GM18909 (cell line): ENCODE measurements at regions not wholly inside any gene's neighbourhood (a gene's known extent, or its start where the extent isn't known, plus 50 kb on each side); places are given as distances from the start of the nearest gene placed in this dataset.

ENCODE experiments used
- ATAC-seq: cut with Tn5 transposase; IDR thresholded peaks from one replicate; pipeline ENCODE4 v1.9.1; 2021; ENCODE audit warnings: mild to moderate bottlenecking; ENCODE audit not compliant: unreplicated experiment, poor library complexity

DNA sequence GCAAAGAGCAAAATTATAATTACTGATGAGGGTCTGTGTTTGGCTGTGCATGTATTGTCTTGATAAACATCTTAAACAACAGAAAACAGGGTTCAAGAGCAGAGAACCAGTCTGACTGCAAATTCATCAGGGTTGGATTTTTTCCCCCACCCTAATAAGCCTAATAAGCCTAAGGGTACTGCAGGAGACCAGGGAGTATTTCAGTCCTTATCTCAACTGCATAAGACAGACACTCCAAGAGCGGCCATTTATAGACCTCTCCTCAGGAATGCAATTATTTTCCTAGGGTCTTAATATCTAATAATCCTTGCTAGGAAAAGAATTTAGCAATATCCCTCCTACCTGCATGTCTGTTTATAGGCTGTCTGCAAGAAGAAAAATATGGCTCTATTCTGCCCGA is 2011.5 kb upstream of the PCDH20 start:
- no peak for ATAC-seq

DNA sequence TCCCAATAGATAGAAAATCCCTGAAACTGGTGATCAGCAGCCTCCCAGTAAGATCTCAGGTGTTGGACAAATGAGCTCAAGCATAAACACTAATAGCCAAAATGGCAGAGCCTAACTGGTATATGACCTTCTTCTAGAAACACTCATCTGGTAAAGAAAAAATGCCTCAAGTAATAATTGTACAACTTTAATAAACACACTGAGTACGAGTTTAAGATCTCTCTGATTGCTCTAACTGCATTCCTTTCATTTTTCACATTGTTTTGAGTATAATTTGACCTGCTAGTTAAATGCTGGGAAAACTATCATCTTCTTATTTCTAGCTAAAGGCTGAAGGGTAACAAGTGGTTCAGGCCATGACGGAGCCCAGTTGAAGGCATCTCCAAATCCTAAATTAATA is 2009.5 kb upstream of the PCDH20 start:
- ATAC-seq, result no peak

DNA sequence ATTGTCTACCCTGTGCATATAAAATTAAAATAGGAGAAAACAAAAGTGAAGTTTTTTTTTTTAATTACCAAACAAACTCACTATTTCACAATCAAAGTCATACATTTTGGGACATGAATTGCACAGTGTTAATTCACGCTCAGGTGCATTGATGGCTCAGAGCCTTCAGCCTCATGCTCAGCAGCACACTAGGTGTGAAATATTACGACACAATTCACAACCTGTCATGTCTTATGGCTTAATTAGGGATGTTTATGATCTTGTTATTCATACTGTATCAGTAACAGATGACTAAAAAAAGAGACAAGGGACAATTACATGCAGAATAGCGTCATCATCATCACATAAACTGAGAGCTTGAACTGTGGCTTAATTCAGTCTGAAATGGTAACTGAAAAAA is 2005.5 kb upstream of the PCDH20 start:
- no peak for ATAC-seq

DNA sequence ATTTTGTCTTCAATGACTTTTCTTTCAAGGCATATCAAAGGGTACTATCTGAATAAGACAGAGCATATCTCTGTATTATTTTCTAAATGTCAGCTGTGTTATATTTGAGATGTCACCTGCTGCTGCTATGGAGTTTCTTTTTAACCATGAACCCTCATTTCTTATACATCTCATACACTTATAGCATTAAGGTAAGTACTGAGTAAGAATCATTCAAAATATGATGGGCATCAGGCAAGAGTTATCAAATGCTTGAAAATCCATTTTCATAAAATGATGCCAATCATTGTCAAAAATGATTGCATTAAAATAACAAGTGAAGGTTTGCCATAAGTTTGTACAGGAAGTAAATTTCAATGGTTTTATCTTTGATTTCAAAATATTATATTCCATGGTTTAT is 2005.0 kb upstream of the PCDH20 start:
- ATAC-seq, result no peak

DNA sequence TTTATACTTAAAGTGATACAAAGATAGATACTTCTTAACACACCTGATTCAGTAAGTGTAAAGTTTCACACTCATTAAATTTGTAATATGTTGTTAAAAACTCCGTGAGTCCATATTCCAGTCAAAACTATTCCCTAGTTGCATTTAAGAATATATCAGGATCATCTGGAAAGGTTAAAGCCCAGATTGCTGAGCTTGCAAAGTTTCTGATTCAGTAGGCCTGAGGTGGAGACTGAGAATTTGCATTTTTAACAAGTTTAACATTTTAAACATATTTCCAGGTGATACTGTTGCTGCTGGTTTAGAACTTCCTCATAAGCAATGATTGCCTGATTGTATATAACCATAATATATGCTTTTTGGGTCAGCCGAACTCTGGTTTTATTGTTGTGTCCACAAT is 1998.6 kb upstream of the PCDH20 start:
- no peak for ATAC-seq

DNA sequence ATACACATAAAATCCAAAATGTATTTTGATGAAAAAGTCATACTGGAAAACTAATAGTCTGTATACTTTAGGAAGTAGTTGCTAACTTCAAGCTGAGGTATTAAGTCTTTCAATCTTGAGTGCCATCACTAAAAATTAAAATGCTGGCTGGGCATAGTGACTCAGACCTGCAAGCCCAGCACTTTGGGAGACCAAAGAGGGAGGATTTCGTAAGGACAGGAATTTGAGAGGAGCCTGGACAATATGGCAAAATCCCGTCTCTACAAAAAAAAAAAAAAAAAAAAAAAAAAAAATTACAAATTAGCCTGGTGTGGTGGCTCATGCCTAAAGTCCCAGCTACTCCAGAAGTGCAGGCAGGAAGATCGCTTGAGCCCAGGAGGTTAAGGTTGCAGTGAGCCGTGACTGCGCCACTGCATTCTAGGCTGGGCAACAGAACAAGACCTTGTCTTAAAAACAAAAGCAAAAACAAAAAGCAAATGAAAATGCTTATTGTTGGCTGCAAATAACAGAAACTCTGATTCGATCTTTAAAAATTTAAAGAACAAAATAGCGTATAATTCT is 1994.2 kb upstream of the PCDH20 start:
- ATAC-seq, result no peak

DNA sequence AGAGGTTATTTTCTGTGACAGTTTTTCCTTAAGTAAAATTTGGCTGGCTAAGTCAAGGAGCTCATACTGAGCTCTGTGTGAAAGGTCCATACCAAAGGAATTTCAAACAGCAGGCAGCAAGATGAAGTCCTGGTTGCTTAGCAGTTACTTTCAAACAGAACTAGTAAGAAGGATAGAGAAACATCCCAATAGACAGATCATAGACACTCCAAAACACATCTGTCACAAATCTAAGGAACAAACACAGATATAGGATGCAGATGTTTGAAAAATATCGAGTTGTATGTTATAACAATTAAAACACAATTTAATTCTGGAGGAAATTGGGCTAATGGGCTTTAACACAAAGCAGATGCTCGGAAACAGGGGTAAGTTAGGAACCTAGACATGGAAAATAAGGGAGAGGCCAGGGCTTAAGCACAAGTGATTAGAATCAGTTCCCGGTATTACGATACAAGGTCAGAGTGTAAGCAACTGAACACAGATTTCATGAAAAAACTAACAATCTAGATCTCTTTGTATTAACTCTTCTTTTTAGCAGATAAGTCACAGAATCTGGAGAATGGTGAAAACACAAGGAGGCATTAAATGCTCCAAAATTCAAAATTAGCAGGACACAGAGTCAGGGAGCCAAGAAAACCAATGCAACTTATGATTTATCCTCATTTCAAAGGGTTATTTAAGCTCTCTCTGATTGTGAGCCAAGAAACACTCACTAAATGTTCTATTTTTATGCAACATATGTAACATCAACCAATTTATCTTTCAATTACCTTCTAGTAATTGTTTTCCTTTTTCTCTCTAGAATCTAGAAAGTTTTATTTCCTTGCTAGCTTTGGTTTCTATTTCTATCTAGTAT is 1992.9 kb upstream of the PCDH20 start:
- ATAC-seq, result no peak

DNA sequence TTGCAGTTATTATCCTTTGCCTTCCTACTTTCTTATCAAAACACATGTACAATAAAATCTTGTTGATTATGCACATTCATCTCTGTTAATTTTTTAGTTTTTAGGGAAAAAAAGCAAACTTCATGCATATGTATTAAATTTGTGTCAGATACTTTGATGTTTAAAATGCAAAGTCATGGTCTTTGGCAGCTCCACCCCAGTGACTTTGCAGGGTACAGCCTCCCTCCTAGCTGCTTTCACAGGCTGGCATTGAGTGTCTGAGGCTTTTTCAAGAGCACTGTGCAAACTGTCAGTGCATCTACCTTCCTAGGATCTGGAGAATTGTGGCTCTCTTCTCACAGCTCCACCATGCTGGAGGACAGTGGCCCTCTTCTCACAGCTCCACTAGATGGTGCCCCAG is 1988.1 kb upstream of the PCDH20 start:
- no peak for ATAC-seq

DNA sequence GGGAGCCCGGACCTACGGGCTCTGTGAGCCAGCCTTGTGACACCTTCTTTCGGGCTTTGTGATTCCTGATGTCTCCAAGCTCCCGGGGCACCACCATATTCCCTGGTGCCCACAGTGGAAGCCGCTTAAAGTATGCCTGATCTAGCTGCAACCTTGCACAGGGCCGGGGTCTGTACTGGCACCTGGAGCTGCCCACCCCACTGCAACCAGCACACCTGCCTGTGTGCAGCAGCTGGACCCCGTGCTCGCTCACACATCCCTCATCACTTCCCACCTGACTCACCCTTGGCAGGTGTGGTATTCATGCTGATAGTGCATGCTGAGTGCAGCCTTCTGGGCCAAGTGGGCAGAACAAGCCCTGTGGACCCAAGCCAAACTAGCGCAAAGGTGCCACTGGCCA is 1981.1 kb upstream of the PCDH20 start:
- ATAC-seq, result no peak

DNA sequence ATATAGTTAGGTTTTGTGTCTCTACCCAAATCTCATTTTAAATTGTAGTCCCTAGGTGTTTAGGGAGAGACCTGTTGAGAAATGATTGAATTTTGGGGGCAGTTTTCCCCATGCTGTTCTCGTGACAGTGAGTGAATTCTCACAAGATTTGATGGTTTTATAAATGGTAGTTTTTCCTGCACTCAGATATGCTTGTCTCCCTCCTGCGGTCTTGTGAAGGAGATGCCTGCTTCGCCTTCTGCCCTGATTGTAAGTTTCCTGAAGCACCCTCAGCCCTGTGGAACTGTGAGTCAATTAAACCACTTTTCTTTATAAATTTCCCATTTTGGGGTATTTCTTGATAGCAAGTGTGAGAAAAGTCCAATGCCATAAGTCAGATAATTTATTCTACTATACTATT is 1977.5 kb upstream of the PCDH20 start:
- ATAC-seq, result no peak

DNA sequence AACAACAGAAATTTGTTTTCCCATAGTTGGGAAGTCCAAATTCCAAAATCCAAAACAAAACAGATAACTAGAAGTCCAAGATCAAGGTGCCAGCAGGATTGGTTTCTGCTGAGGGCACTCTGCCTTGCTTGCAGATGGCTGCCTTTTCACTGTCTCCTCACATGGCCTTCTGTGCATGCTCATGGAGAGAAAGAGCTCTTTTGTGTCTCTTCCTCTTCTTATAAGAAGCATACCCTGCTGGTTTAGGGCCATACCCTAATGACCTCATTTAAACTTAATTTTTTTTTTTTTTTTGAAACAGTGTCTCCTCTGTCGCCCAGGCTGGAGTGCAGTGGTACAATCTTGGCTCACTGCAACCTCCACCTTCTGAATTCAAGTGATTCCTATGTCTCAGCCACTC is 1974.1 kb upstream of the PCDH20 start:
- no peak for ATAC-seq

DNA sequence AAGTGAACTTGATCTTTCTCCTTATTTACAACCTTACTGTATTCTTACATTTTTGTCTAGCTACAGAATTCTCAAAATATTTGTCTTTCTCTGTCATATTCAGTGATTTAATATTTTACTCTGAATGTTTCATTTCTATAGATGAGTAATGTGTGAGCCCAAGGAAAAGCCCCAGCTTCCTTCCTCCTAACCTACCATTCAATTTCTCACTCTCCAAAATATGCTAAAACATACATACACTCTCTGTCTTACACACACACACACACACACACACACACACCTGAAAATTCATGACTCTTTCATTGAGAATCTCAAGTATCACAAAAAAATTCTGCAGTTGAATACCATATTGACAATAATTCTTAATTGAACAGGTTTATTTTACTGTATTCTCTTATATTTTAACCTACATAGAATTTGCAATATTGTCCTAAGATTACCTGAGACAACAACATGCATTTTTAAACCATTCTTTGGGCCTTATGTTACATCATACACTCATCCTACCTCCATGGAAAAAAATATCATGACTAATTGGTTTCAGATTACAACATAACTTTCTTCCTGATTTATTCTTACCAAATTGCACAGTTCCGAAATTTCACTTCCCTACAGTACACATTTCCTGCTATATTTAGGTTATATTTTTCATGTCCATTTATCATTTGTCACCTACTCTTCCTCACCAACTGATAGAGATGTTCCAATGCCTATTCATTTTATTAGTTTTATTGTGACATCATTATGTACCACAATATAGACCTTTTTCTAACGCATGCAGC is 1965.6 kb upstream of the PCDH20 start:
- ATAC-seq, result no peak

DNA sequence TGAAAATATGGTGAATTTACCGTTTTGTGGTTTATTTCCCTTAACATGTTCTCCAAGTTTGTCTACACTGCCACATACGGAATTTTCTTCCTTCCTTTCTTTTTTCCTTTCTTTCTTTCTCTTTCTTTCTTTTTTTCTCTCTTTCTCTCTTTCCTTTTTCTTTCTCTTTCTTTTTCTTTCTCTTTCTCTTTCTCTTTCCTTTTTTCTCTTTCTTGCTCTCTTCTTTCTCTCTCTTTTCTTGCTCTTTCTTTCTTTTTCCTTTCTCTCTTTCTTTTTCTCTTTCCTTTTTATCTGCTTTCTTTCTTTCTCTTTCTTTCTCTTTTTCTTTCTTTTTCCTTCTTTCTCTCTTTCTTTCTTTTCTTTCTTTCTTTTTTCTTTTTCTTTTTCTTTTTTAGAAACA is 1962.3 kb upstream of the PCDH20 start:
- ATAC-seq, result no peak

DNA sequence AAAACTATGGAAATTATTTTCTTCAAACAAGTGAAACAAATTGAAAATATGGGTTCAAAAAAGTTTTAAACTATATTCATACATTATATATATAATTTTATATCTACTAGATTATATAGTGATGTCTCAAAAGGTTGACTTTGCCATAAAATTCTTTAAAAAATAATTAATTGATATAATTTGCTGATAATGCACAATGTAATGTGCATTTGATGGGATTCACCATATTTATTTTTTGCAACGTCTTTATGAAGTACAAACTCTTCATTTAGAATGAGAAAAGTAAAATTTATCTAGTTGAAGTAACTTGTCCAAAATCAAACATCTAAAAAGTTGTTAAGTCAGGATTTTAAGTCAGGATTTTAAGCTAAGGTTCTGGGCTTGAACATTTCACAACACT is 1954.5 kb upstream of the PCDH20 start:
- ATAC-seq, result no peak

DNA sequence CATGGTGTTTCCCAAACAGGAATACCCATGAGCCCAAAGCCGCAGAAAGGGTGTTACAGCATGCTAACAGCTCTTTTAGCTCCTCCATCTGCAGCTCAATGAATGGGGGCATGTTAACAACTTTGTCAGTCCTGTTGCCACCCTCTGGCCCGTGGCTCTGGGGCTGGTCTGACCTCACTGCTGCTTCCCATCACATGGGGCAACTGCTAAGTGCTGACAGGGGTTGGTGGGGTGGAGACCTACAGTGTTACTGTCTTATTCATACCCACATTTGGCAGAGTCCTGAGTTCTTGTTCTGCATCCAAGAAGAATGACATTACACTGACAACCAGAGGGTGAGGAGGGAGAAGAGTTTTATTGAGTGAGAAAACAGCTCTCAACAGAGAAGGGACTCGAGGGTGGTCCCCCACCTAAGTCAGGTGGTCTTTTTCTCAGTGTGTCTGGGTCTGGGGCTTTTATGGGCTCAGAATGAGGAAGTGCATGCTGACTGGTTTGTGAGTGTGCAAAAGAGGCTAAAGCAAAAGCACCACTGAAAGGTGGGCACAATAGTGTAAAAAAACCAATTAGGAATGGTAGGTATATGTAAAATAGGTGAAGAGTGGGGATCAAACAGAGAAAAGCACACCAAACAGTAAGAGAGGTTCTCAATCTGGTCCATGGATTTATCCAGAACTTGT is 1952.0 kb upstream of the PCDH20 start:
- no peak for ATAC-seq

DNA sequence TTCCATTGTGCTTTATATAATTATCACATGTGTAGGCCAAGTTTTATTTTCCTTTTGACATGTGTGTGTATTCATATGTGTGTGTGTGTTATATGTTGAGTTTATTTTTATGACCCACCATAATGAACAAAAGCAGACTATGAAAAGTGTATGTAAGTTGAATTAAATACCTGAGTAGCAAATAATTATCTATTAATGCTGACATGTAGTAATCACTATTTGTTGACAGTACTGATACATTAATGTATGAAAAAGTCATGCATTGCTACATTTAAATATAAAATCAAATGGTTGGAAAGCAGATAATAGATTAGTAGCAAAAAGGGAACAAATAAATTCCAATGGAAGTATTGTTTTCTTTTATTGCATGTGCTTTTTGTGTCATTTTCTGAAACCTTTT is 1948.5 kb upstream of the PCDH20 start:
- ATAC-seq, result no peak

DNA sequence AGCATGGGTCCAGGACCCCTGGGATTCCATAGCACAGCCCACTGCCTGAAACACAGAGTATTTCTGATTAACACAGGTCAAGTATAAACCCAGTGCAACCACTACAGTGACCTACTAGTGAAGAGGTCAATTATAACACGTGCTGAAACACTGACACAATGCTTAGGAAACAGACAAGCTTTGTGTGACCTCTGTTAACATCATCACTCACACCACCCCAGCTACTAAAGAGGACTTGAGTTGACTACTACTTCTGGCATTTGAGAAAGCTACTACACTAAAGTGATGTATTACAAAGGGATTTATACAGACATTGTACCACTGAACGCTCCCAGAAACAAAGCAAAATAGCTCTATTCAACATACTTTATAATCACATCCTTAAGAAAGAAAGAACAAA is 1935.9 kb upstream of the PCDH20 start:
- no peak for ATAC-seq

DNA sequence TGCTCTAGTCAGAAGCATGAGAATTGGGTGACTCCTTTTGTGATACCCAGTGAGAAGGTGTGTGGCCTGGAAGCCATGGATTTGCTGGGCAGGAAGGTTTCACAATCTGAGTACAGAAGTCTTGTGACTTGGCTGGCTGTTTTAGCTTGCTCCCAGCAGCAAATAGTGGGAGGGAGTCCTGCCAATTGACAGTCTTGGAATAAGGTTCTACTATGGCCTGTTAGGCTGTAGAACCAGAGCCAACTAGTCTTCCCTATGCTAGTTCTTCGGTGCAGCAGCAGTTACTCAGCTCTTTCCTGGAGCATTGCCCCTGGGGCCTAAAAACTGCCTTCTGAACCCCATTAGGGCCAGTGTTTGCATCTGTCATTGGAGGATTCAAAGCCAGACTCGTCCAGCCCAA is 1935.4 kb upstream of the PCDH20 start:
- ATAC-seq, result no peak

DNA sequence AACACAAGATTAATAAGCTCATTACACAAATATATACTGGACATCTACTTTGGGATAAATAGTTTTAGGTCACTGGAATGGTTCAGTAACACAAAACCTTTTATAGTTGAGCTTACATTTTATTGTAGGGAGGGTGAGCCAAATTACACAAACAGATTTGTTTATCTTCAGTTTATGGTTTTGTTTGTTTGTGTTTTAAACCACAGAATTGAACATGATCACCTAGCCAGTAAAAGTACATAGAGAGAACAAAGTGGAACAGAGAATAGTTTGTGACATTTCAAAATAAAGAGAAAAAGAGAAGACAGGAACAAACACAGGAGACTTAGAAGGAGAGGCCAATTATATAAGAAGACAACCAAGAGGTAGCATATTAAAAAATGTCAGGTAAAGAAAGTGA is 1930.2 kb upstream of the PCDH20 start:
- no peak for ATAC-seq

DNA sequence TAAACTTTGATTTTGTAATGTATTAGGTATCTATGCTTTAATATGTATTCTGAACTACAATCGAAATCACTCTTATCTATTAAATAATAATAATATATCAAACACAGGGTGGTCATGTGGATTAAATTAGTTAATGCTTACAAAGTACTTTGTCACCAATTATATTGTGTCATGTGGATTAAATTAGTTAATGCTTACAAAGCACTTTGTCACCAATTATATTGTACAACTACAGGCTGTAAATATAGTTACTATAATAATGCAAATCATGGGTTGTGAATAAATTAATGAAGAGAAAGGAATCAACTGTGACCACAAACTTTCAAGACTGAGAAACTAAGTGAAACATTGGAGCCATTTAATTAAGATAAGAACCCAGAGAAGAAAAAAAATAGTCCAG is 1929.1 kb upstream of the PCDH20 start:
- ATAC-seq, result no peak

DNA sequence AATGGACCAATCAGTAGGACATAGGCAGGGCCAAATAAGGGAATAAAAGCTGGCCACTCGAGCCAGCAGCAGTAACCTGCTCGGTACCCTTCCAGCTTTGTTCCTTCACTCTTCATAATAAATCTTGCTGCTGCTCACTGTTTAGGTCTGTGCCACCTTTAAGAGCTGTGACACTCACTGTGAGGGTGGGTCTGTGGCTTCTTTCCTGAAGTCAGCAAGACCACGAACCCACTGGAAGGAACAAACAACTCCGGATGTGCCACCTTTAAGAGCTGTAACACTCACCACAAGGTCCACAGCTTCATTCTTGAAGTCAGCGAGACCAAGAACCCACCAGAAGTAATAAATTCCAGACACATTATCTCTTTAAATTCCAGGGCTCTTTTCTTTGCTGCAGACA is 1922.3 kb upstream of the PCDH20 start:
- no peak for ATAC-seq
